AG04450 (cell line): ENCODE measurements at regions not wholly inside any gene's neighbourhood (a gene's known extent, or its start where the extent isn't known, plus 50 kb on each side); places are given as distances from the start of the nearest gene placed in this dataset.

Source experiments
- CTCF ChIA-PET: fragments of 300-600, 350-600 bp; formaldehyde crosslinking; extraction: SDS; loops from one replicate; lab custom pipeline; 2022; ENCODE audit warnings: antibody characterized with exemption, inconsistent platforms; lab: Charles Lee
- POLR2A ChIA-PET: fragments of 350-600 bp; formaldehyde crosslinking; extraction: SDS; loops from one replicate; lab custom pipeline; 2021; ENCODE audit warnings: antibody characterized with exemption, inconsistent platforms; lab: Yijun Ruan, JAX
- DNase-seq: peaks from one replicate; pipeline ENCODE4 v3.0.0-alpha.2; 2011; ENCODE audit warnings: low read depth, low spot score
- H3K27ac ChIP-seq: one replicate; pipeline ENCODE4 v1.5.1; 2012; ENCODE audit warnings: low read depth, low read length, control low read depth
- H3K27me3 ChIP-seq: one replicate; pipeline ENCODE4 v1.6.0; 2012; ENCODE audit warnings: low read length; ENCODE audit not compliant: control insufficient read depth, insufficient read depth
- H3K4me3 ChIP-seq: 2 replicates; pipeline ENCODE4 v1.5.1; 2011; ENCODE audit warnings: mild to moderate bottlenecking, low read depth, low read length, control low read depth
- H3K9me3 ChIP-seq: 2 replicates; pipeline ENCODE4 v1.5.1; 2012; ENCODE audit warnings: low read length; ENCODE audit not compliant: control insufficient read depth, insufficient read depth
- CTCF ChIP-seq: IDR thresholded peaks from 2 replicates; pipeline ENCODE4 v1.5.1; 2011; ENCODE audit warnings: low read depth, low read length, control low read depth, inconsistent platforms

DNA sequence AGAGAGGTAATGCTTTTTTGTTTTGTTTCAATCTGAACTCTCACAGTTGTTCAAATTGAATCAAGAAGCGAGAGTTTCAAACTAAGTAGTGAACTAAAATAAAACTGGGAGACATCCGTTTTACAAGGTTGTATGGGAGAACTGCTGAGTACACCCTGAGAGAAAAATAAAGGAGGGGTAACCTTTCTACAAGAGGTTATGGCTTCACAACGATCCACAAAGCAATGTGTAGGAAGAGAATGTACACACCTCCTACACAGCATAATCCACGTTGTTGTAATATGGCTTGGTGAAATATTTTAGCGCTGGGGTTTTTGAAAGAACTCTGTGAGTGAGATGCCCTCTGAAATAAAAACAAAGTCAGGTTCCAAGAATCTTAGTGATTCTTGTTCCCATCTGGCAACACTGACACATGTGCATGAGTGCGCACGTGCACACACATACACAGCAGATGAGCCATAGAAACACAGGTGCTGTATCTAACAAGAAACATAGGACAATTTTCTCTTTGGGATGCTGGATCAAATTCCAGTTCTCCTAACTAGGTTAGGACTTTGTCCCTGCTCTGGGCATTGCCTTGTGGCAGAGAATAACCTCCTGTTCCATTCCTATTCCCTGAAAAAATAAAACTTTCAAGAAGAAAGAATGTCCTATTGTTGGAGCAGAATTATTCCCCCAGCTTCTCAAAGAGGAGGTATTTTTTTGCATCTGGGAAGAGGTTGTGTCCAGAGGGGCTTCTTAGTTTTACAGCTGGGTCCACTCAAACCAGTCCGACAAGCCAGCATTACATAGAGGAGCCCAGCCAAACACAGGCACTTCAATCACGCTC lies 94.5 kb upstream of the EFNA5 start:
- Histone ChIP-seq H3K27ac (no peak overlapping the region), H3K9me3 (no peaks in the 10 kb centered on the region), H3K27me3 (no peaks in the 10 kb centered on the region), H3K4me3 (no peak overlapping the region)
- ChIA-PET CTCF (no interaction called here), POLR2A (no interaction called here)
- TF ChIP-seq CTCF, result no peak
- DNase-seq, result no peak

GRCh38 chr5:107764282-107764681 lies 93.5 kb upstream of the EFNA5 start:
- no peak for DNase-seq
- no peak overlapping the region for H3K4me3 ChIP-seq
- ChIA-PET POLR2A (no interaction called here), CTCF (no interaction called here)
- H3K27ac ChIP-seq, result no peak overlapping the region
- no peak for TF ChIP-seq CTCF
- H3K27me3 ChIP-seq, result no peaks in the 10 kb centered on the region
- no peaks in the 10 kb centered on the region for H3K9me3 ChIP-seq

DNA sequence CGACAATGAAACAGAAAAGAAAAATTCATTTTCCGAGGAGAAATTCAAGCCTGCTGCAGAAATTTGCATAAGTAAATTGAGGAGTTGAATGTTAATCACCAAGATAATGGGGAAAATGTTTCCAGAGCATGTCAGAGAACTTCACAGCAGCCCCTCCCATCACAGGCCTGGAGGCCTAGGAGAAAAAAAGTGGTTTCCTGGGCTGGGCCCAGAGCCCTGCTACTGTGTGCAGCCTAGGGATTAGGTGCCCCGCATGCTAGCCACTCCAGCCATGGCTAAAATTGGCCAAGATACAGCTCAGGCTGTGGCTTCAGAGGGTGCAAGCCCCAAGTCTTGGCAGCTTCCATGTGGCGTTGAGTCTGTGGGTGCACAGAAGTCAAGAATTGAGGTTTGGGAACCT lies 82.7 kb upstream of the EFNA5 start:
- TF ChIP-seq CTCF, result no peak
- POLR2A ChIA-PET, result no interaction called here
- H3K4me3 ChIP-seq, result no peak overlapping the region
- H3K9me3 ChIP-seq, result no peaks in the 10 kb centered on the region
- no peaks in the 10 kb centered on the region for H3K27me3 ChIP-seq
- CTCF ChIA-PET, result no interaction called here
- no peak overlapping the region for H3K27ac ChIP-seq
- no peak for DNase-seq

- POLR2A ChIA-PET, result no interaction called here
- CTCF ChIA-PET, result no interaction called here
- no peaks in the 10 kb centered on the region for H3K9me3 ChIP-seq
- no peaks in the 10 kb centered on the region for H3K27me3 ChIP-seq
- H3K4me3 ChIP-seq, result no peak overlapping the region
- TF ChIP-seq CTCF, result no peak
- no peak overlapping the region for H3K27ac ChIP-seq
- DNase-seq, result no peak
Measured at GRCh38 chr5:107744418-107745330, 73.9 kb upstream of the EFNA5 start.
